NCI-H82 treated with DMSO at 0.1 percent for 48 hours (cell line): ENCODE measurements at regions not wholly inside any gene's neighbourhood (a gene's known extent, or its start where the extent isn't known, plus 50 kb on each side); places are given as distances from the start of the nearest gene placed in this dataset.

Experiments
- DNase-seq: peaks from one replicate; lab custom pipeline; 2025; ENCODE audit not compliant: unreplicated experiment; lab: John Stamatoyannopoulos, UW

DNA sequence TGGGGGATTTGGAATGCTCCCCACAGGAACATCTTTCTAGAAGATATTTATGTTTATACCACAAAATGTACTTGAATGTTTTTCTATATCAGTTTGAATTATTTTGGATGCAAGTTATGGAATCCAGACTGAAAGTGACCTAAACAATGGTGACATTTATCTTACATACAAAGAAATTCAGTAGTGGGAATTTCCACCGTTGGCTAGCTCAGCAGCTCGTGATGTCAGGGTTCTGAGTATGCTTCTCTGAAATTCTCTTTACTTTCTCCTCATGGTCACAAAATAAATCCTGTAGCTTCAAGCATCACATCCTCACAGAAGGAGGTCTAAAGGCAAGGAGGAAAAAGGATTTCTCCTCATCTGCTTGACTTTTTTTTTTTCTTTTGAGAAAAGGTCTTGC is 105.3 kb downstream of the AKAIN1 start:
- DNase-seq, result no peak

GRCh38 chr18:5075297-5075696 is 121.8 kb downstream of the AKAIN1 start:
- DNase-seq, result no peak

GRCh38 chr18:5073026-5073944 is 123.8 kb downstream of the AKAIN1 start:
- peak; percentile 1 for DNase-seq

DNA sequence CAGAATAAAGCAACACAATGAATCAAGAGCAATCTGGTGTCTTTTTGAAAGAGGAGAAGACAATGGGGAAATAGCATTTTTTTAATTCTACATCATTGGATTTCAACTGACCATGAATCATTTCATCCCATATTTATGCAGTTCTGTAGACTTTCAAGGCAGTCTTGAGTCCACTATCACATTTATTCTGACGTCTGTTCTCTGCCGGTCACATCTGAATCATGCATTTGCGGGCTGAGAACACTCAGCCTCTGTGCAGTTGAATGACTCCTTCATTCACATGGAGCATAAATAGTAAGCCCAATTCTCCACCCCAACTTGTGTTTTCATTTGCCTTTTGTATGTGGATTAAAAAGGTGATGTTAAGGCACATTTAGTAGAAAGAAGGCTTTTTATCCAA is 128.2 kb downstream of the AKAIN1 start:
- DNase-seq, result no peak

DNA sequence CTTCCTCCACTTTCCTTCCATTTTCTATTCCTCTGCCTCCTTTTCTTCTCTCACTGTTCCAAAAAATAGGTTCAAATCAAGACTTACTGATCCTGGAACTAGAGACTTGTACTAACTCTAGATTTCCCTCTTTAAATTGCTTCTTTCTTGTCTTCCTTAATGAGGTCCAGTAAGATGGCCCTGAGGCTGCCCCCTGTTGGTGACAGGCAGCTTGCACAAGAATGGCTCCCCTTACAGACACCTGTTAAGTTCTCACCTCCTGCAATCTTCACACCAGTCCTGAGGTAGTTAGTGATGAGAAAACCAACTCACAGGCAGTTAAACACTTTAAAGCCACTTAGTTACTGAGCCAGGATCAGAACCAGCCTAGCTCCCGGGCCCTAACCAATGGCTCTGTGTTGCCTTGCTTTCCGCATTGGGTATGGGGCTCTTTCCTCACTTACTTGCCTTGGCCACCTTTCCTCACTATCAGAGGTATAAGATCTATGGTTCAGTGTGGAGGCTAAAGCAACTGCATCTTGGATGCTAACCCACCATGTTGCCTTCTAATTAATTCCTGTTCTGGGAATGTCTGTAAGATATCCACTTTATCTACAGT is 130.6 kb downstream of the AKAIN1 start:
- DNase-seq, result no peak

DNA sequence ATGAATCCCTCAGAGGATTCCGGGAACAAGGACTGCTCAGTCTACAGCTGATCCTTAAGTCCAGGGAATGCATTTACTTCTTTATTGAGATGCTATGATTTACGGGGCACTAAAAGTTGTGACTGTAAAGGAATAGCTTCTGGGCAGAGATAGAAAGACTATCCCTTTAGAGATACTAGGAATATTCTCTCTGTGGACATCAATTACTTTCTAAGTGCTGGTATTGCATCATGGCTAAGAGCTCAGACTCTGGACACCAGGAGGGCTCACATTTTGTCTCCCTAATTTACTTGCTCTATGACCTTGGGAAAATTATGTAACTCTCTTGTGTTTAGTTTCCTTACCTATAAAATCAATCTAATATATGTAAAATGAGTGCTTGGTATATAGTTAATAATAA is 131.4 kb downstream of the AKAIN1 start:
- DNase-seq, result no peak

DNA sequence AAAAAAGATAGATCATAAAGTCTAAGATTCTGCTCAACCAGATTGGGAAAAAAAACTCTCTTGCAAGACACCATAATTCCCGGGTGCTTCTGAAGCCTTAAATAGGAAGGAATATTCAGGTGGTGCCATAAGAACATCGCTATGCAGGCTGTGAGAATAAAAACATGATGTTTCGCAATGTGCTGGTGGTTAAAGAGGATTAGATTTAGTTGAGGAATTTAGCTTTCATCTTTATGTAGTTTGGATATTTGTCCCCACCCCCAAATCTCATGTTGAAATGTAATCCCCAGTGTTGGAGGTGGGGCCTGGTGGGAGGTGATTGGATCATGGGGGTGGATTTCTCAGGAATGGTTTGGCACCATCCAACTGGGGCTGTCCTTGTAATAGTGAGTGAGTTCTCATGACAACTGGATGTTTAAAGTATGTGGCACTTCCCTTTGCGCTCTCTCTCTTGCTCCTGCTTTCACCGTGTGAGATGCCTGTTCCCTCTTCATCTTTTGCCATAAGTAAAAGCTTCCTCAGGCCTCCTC is 132.2 kb downstream of the AKAIN1 start:
- no peak for DNase-seq

DNA sequence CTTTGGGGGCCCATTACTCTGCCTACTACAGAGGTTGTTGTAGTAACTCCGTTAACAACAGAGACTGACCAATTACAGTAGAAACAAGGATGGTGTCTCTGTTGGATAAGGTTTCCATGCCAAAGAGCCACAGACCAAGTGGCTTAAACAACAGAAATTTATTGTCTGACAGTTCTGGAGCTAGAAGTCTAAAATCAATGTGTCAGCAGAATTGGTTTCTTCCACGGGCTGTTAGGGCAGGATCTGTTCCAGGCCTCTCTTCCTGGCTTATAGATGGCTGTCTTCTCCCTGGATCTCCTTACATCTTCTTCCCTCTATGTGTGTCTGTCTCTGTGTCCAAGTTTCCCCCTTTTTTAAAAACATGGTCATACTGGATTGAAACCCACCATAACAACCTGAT is 135.3 kb downstream of the AKAIN1 start:
- DNase-seq, result no peak

GRCh38 chr18:5060543-5060942 is 136.5 kb downstream of the AKAIN1 start:
- DNase-seq, result no peak

GRCh38 chr18:5059696-5060032 is 137.4 kb downstream of the AKAIN1 start:
- no peak for DNase-seq

DNA sequence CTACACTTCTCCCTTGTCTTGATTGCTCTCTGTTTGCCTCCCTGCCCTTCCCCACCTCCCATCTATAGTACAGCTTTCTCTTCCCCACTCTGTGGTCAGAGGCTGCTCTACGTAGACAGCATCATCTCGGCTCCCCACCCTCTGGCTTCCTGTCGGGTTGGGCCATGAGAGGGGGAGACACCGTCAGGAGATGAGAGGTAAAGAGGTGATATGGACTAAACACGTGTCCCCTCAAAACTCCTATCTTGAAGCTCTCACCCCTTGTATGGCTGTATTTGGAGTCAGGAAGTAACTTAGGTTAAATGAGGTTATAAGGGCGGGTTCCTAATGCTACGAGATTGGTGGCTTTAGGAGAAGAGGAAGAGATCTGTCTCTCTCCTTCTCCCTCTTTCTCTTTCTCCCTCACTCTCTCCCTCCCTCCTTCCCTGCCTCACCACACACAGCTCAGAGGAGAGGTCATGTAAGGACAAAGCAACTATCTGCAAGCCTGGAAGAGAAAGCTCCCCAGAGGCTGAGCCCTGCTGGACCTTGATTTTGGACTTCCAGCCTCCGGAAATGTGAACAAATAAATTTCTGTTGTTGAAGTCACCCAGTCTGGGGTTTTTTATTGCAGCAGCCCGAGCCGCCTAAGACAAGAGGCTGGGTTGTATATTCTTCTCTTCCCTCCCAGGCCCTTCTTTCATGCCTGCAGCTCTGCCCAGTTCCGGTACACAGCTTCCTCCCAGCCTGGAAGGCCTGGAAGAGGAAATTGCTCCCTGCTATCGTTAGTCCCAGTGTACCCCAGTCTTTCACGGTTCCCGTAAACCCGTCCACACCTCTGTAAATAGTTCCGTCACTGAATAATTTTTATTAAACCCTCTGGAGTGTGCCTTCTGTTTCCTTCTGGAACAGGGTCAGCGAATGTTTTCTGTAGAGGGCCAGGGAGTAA is 138.0 kb downstream of the AKAIN1 start:
- DNase-seq, result no peak

DNA sequence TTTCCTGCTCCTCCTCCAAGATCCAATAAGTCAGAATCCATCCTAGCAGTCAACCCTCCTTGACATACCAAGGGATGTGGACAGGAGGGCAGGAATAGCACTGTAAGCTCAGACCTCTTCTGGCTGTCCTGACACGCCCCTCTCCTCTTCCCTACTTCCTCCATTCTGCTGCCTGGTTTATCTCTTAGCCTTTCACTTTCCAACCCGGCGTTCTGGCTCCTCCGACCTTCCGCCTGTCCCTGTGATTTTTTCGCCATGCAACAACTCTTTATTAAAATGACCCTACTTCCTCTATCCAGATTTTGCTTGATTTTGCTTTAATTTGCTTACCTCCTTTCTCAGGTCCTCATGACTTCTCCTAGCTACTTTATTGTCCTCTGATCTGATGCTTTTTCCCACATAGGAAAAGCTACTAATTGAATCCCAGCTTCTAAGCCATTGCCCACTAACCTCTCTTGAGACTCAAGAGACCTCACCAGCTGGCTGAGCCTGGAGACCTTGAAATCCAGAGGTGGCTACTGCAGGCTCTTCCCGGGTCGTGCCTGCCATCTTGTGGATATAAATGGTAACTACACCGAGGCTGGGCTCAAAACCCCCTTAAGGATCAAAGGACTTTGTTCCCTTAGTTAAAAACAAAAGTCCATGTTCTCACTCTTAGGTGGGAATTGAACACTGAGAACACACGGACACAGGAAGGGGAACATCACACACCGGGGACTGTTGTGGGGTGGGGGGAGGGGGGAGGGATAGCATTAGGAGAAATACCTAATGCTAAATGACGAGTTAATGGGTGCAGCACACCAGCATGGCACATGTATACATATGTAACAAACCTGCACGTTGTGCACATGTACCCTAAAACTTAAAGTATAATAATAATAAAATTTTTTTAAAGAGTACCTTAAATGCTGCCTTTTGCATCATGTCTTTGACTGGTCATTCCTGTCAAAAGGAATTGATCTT is 139.4 kb downstream of the AKAIN1 start:
- DNase-seq, result peak; percentile 55

DNA sequence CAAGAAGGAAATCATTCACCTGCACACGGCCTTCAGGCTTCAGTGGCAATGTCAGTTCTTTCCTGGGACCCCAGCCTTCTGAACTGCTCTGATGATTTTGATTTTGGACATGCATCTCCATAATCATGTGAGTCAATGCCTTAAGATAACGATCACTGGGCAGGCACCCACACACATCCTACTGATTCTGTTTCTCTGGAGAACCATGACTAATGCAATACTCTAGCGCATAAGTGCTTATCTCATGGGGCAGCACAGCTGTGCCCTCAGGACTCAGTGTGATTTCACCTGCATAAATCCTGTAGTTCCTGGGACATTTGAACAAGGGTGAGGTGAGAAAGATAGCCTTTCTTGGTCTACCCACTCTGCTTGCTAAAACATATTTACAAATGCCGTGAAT is 144.6 kb downstream of the AKAIN1 start:
- DNase-seq, result no peak

DNA sequence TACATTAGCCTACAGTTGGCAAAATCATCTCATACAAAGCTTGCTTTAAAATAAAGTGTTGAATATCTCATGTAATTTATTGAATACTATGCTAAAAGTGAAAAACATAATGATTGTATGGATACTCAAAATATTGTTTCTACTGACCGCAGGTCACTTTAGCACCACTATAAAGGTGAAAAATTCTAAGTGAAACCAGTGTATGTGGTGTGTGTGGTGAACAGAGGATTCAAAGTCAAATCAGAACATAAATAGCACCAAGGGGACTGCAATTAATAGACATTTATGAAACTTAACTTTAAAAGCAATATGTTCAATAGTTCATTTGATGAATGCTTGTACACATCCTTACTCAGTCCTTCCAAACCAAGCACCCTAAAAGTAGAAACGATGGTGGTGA is 145.8 kb downstream of the AKAIN1 start:
- DNase-seq, result no peak

GRCh38 chr18:5049124-5049523 is 147.9 kb downstream of the AKAIN1 start:
- no peak for DNase-seq

DNA sequence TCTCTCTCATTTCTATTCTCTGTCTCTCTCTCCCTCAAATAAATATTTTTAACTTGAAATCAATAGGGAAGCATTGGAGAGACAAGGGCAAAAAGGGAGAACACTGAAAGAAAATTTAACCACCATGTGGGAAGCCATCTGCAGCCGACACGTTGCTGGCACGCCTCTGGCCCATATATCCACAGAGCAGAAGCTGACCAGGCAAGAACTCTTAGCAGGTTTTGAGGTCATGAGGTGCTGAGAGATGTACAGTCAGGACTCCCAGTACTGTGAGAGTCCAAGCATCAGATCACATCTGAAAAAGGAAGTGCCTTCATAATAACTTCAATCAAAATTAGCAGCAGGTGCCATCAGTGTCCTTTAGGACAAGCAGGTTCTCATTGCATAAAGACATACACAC is 156.6 kb downstream of the AKAIN1 start:
- no peak for DNase-seq

- DNase-seq, result no peak
These were observed 160.5 kb downstream of the AKAIN1 start for GRCh38 chr18:5036523-5036922.

DNA sequence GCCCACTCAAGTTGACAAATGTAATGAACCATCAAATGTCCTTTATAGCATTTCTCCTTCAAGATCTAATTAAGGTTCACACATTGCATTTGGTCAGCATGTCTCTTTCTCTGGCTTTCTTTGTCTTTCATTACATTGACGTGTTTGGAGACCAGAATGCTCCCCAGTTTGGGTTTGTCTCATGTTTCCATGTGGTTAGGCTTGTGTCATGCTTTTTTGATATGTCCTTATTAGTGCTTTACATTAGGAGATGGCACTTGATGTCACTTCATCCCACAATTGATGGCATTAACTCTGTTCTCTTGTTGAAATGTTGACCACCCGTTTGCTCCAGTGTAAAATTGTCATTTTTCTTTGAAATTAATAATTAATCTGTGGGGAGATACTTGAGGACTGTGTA is 165.8 kb downstream of the AKAIN1 start:
- no peak for DNase-seq

DNA sequence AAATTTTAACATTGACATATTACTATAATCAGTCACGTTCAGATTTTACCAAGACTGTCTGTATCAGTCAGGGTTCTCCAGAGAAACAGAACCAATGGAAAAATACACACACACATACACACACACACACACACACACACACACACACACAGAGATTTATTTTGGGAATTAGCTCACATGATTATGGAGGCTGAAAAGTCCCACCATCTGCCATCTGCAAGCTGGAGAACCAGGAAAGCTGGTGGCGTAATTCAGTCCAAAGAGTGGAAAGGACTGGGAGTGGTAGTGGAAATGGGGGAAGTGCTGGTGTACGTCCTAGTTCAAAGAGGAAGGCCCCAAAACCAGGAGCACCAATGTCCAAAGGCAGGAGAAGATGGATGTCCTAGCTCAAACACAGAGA is 166.4 kb downstream of the AKAIN1 start:
- DNase-seq, result peak; percentile 66

DNA sequence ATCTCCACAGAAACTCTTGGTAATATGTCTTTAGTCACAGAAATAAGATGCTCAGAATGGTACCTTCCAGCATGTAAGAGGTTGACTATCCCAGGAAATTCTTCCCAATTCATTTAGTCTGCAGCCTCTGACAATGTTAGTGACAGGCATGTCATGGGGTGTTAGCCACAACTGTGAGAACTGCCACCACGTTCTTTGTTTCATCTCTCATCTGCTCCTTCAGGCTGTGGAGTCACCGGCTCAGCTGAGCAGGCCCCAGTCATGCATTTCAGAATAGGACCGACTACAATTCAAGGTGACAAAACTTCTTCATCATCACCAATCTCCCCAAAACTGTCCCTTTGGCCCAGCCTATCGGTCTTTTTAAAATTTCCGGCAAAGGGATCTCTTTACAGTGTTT is 167.5 kb downstream of the AKAIN1 start:
- no peak for DNase-seq
